Left ventricle myocardium superior (tissue), 1 donor: ENCODE measurements at regions not wholly inside any gene's neighbourhood (a gene's known extent, or its start where the extent isn't known, plus 50 kb on each side); places are given as distances from the start of the nearest gene placed in this dataset.

Experiments used
- ATAC-seq: fragments of 200-7000 bp; cut with Tn5 transposase; one replicate; pipeline ENCODE4 v1.9.1; 2020; ENCODE audit warnings: mild to moderate bottlenecking, moderate library complexity
- DNase-seq: peaks from one replicate; pipeline ENCODE4 v3.0.0-alpha.2; 2020
- intact Hi-C: fragments of 100-400 bp; cut with micrococcal nuclease; formaldehyde crosslinking; loops from one replicate; pipeline ENCODE4 v1.11.0; 2022
- donor health status: DM: no; HTN: yes; CAD: no; lungs with severe emphysema.

GRCh38 chr13:73429701-73430100 lies 370.9 kb downstream of the KLF5 start:
- ATAC-seq, result no peak
- intact Hi-C loops, result no loop called here
- no peak for DNase-seq

- ATAC-seq (no peak), DNase-seq (no peak)
- intact Hi-C loops, result no loop called here
These were observed 369.9 kb downstream of the KLF5 start for GRCh38 chr13:73428706-73429105.

DNA sequence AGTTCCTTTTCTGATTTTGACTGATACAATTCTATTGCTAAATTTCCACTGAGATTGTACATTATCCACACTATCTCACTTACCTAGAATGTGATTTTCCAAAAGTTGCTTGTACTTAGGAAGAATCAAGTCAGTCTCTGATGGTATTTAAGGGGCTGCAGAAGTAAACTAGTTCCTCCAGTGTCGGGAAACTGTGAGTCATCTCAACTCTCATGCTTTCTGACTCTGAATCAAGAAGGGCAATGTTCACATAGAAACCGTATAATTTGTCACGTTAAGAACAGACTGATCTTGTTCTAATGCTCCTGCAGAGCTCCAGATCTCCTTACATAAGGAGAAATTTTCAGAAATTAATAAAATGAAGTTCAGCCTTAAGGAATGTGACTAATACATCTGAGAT lies 369.3 kb downstream of the KLF5 start:
- no peak for DNase-seq
- no peak for ATAC-seq
- intact Hi-C loops, result no loop called here

DNA sequence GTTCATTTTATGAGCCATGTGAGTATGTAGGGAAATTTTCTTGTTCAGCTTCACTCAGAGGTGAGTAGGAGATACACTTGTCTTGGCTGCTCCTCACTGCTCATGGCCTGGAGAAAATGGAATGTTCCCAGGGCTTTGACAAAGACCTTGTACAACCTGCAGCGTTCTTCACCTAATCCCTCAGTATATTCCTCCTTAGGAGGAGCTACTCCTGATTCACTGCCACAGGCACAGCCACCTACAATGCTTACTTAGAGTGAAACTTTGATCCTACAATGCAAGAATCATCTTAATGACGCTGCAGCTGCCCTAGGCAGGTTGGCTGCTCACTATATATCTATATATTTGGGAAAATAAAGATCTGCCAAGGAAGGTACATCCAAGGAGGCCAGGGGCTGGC lies 364.2 kb downstream of the KLF5 start:
- ATAC-seq (no peak), DNase-seq (no peak)
- intact Hi-C loops, result no loop called here

- intact Hi-C loops, result no loop called here
- ATAC-seq, result no peak
- no peak for DNase-seq
These were observed 362.6 kb downstream of the KLF5 start for GRCh38 chr13:73421310-73421912.

GRCh38 chr13:73419186-73419585 lies 360.4 kb downstream of the KLF5 start:
- DNase-seq (no peak), ATAC-seq (no peak)
- intact Hi-C loops, result no loop called here

GRCh38 chr13:73417012-73417615 lies 358.3 kb downstream of the KLF5 start:
- DNase-seq, result no peak
- no peak for ATAC-seq
- intact Hi-C loops, result no loop called here

DNA sequence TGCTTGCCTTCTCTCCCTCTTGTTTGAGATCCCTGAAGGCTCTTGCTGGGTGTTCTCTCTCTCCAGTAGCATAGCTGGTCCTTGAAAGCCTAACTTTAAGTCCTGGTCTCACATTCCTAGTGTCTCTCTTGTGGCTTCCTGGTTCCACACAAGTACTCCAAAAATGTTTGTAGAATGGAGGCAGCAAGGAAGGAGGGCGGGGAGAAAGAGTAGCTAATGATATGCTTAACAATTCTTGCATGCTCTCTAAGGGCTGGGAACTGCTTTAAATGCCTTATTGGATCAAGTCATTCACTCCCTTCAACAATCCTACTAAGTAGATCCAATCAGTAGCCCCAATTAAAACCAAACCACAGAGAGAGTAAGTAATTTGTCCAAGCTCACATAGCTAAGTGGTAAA lies 357.3 kb downstream of the KLF5 start:
- no peak for DNase-seq
- ATAC-seq, result no peak
- intact Hi-C loops, result no loop called here

GRCh38 chr13:73413656-73414055 lies 354.9 kb downstream of the KLF5 start:
- intact Hi-C loops, result no loop called here
- no peak for ATAC-seq
- no peak for DNase-seq

- ATAC-seq (no peak), DNase-seq (no peak)
- intact Hi-C loops, result no loop called here
These were observed 354.1 kb downstream of the KLF5 start for GRCh38 chr13:73412933-73413332.

DNA sequence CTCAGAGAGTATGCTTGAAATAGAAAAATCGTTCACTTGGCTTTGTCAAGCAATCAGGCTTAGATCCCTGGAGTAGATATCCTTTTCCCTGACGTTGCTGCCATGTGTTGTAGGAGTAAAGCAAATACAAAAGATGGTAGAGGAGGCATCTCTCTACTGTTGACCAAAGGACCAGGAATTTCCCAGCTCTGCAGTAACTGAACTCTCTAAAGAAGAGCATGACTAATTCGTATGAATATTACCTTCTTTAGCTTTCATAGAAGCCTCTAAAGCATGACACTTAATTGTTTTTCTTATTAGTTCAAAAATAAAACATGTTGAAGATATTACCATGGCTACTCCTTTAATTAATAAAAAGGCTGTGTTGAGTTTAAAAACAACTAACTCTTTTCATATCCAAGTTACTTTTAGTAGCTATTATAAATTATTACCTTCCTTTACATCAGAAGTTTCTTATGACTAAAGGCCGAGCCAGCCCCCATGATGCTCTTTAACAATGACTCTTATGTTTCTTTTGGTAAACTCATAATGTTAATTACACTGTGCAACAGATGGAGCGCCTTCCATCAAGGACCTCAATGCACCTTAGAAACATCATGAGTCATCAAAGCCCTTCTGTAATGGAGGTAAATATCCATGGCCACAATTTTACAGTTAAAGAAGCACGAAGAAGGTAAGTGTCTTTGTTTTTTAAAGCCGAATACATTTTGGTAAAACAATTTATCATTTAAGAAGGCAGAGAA lies 352.4 kb downstream of the KLF5 start:
- intact Hi-C loops, result no loop called here
- no peak for ATAC-seq
- DNase-seq, result no peak

DNA sequence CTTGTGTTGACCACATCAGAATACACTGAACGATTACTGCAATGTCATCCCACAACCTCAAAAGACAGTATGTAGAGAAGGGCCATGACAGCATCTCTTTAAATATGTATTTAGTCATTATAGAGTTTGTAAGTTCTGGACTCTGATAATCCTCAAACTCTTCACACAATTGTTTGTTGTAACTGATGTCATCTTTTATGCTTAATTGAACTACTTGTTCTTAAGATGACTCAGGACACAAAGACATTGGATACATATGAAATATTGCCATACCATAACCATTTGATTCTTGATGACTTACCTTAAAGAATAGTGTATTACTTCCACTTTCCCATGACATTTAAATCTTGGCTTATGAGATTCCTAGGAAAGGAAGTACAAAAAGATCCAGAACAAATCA lies 347.6 kb downstream of the KLF5 start:
- no peak for ATAC-seq
- intact Hi-C loops, result no loop called here
- no peak for DNase-seq

DNA sequence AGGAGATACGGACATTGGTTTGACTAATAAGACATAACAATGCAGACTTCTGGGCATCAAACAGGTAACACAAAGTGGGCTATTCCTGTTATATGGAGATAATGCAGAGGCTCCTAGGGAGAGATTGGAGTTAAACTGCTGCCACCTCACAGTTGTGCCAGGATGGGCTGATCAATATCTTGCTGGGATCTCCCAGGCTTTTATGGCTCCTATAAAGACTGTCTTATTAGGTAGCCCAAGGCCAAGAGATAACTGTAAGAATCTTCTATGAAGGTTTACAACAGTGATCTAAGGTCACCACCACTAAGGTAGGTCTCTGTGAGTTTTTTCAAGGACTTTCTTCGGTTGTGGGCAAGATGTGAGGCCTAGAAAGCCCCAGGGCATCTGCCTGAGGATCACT lies 345.8 kb downstream of the KLF5 start:
- DNase-seq (no peak), ATAC-seq (no peak)
- intact Hi-C loops, result no loop called here

- ATAC-seq, result no peak
- intact Hi-C loops, result no loop called here
- no peak for DNase-seq
These were observed 344.7 kb downstream of the KLF5 start for GRCh38 chr13:73403355-73404120.

DNA sequence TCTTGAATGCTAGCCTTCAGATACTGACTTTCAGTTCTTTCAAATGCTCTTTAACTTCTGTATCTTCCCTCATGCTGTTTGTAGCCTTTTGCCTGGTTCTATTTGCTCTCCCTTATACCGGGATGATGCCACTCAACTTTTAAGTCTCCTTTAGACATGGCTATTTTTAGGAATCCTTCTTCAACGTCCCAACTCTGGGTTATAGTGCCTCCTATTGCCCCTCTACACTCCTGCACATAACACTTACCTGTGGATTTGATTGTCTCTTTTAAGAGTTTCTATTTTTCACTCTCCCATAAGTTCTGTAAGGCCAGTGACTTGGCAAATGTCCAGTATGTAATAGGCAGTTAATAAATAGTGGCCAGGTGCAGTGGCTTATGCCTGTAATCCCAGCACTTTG lies 343.0 kb downstream of the KLF5 start:
- no peak for ATAC-seq
- intact Hi-C loops, result no loop called here
- DNase-seq, result no peak

DNA sequence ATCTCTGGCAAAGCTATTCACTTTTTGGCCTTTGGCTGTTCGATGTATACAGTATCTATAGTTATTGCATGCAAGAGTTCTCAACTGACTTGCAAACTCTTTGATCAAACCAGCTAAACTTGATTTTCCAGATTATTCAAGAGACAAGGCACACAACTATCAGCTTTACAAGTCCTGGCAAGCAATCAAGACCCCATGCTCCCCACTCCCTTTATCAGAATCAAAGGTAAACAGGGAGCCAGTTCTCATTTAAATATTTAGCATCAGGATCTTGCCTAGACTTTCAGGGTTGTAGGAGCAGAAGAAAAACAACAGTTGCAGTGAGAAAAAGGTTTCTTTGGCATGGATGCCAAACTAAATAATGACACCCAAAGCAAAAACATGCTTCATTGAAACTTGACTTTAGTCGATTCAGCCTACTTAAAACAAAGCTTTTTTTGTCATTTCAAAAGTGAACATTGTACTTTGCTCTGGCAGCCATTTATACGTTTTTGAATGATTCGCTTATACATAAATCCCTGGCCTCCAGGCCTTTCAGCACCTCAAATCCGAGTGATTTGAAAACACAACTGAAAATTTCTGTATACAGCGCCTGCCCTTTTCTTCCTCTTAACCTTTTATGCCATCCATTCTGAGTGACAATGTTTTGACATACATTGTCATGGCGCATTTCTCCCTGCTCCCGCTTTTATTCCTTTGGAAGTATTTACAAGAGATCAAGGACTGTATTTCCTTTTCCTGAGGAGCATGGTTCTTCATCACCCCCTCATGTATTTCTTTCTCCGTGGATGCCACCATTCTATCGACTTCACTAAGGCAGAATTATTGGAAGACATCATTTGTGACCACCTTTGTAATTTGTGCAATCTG lies 340.8 kb downstream of the KLF5 start:
- intact Hi-C loops, result no loop called here
- no peak for DNase-seq
- no peak for ATAC-seq

DNA sequence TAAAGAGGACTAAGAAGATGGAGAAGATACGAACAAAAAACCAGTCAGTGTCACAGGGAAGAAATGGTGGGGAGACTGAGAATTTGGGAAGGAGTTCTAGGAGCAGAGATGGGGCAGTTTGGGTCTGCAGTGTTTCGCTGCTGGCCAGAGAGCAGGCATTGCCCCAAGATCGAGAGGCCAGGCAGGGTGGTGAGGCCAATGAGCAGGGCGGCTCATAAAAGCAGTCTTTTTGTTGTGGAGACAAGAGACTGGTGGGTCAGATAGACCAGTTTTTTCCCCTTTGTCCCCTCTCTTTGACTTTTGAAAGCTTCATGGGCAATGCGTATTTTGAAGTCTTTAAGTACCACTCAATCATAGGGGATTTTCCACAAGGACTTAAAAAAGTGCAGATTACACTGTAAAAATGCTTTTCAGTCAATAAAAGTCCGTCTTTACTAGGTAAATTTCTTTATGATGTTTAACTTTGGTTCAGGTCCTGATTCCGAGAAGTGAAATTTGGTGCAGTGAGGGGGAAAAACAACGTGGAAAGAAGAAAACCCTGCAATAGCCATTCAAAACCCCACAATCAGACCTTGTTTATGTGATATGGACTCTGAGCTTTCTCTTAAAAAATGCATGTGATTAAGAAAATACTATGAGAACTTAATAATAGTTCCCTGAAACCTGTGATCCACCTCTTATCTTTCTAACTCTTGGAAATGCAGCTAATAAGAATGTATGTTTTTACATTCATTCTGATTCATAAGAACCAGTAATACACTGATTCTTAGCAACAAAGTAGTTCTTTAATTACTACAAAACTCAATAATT lies 338.9 kb downstream of the KLF5 start:
- intact Hi-C loops, result no loop called here
- no peak for ATAC-seq

GRCh38 chr13:73394066-73394465 lies 335.3 kb downstream of the KLF5 start:
- ATAC-seq, result no peak
- intact Hi-C loops, result no loop called here
- no peak for DNase-seq

More for the DNA sequence above, 338.9 kb downstream of the KLF5 start:
- DNase-seq, result no peak
